ENCODE measurements at regions not wholly inside any gene's neighbourhood (a gene's known extent, or its start where the extent isn't known, plus 50 kb on each side); places are given as distances from the start of the nearest gene placed in this dataset.
"Not testable (repeated sequence)": the region's sequence is repeated elsewhere in the genome, so short reads cannot be mapped to it uniquely, and the experiment has no call there.

GRCh38 chr3:104347291-104347690, 1019.4 kb upstream of the ALCAM start:
- FAIRE-seq, result no peak

- FAIRE-seq, result no peak
Measured at GRCh38 chr3:104349836-104350235, 1016.9 kb upstream of the ALCAM start.

GRCh38 chr3:104353951-104354350, 1012.8 kb upstream of the ALCAM start:
- no peak for FAIRE-seq

- no peak for FAIRE-seq
Measured at GRCh38 chr3:104359546-104359945, 1007.2 kb upstream of the ALCAM start.

GRCh38 chr3:104360038-104360437, 1006.7 kb upstream of the ALCAM start:
- no peak for FAIRE-seq

- FAIRE-seq, result not testable (repeated sequence)
Measured at GRCh38 chr3:104361748-104362147, 1005.0 kb upstream of the ALCAM start.

GRCh38 chr3:104362319-104362718, 1004.4 kb upstream of the ALCAM start:
- no peak for FAIRE-seq

GRCh38 chr3:104367000-104367399, 999.7 kb upstream of the ALCAM start:
- FAIRE-seq, result no peak

- no peak for FAIRE-seq
Measured at GRCh38 chr3:104368760-104369159, 997.9 kb upstream of the ALCAM start.

GRCh38 chr3:104385421-104385820, 981.3 kb upstream of the ALCAM start:
- no peak for FAIRE-seq

- FAIRE-seq, result no peak
Measured at GRCh38 chr3:104388619-104389018, 978.1 kb upstream of the ALCAM start.

GRCh38 chr3:104392327-104392726, 974.4 kb upstream of the ALCAM start:
- FAIRE-seq, result no peak

- no peak for FAIRE-seq
Measured at GRCh38 chr3:104396974-104397669, 969.6 kb upstream of the ALCAM start.

GRCh38 chr3:104397713-104398112, 969.0 kb upstream of the ALCAM start:
- no peak for FAIRE-seq

GRCh38 chr3:104402902-104403301, 963.8 kb upstream of the ALCAM start:
- FAIRE-seq, result no peak

GRCh38 chr3:104411757-104412156, 955.0 kb upstream of the ALCAM start:
- no peak for FAIRE-seq

- FAIRE-seq, result no peak
Measured at GRCh38 chr3:104412608-104413580, 953.8 kb upstream of the ALCAM start.

GRCh38 chr3:104428337-104428925, 938.3 kb upstream of the ALCAM start:
- FAIRE-seq, result no peak

GRCh38 chr3:104429727-104430126, 937.0 kb upstream of the ALCAM start:
- FAIRE-seq, result no peak

- FAIRE-seq, result no peak
Measured at GRCh38 chr3:104436506-104436905, 930.2 kb upstream of the ALCAM start.

- no peak for FAIRE-seq
Measured at GRCh38 chr3:104437131-104437750, 929.5 kb upstream of the ALCAM start.

GRCh38 chr3:104437891-104438290, 928.8 kb upstream of the ALCAM start:
- no peak for FAIRE-seq

- FAIRE-seq, result no peak
Measured at GRCh38 chr3:104438706-104439105, 928.0 kb upstream of the ALCAM start.

Data from islet of Langerhans (tissue), 1 donor.